ENCODE measurements at regions not wholly inside any gene's neighbourhood (a gene's known extent, or its start where the extent isn't known, plus 50 kb on each side); places are given as distances from the start of the nearest gene placed in this dataset.

DNA sequence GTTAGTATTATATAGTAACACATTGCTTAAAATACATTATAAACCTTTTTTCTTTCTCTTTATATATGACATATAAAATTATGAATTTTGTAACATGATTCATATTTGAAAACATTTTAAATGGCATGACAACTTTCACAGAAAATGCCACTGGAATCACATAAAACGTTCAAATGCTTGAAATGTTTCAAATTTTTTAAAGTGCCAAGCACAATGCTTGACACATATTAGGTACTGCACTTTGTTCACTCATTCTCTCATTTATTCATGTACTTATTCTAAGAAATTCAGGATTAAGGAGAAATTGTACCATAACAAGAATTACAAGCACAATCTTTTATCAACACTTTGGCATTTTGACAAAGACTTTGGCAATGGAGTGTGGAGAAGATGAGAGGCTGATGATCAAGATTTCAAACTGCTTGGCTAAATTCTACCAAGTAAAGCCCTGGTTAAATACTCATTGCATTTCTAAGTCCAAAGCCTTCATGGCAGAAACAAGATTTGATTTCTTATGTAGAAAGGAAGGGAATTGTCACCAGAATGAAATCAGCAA lies 232.2 kb downstream of the C12orf50 start:
- TF ChIP-seq POLR2AphosphoS5 (IDR thresholded peaks at IDR 0.05; ENCODE audit: low read depth, low read length), result no peak
- TF ChIP-seq POLR2A (IDR thresholded peaks at IDR 0.05; ENCODE audit: low read depth, low read length), result no peak
- no peak for TF ChIP-seq SPI1 (IDR thresholded peaks at IDR 0.05; ENCODE audit: low read depth, low read length)

All from GM12891 (cell line).